GM23338 (cell line): ENCODE measurements at regions not wholly inside any gene's neighbourhood (a gene's known extent, or its start where the extent isn't known, plus 50 kb on each side); places are given as distances from the start of the nearest gene placed in this dataset.

Experiments
- ATAC-seq: fragments of 200-7000 bp; cut with Tn5 transposase; 3 replicates; pipeline ENCODE4 v1.9.1; 2020
- DNase-seq: peaks from one replicate; pipeline ENCODE4 v3.0.0-alpha.2; 2015; ENCODE audit warnings: low spot score
- H2AFZ ChIP-seq: fragments of 200-600 bp; sonication (generic); 2 replicates; pipeline ENCODE4 v1.8.0; 2016; ENCODE audit warnings: antibody characterized with exemption, mild to moderate bottlenecking, moderate library complexity
- H3F3A ChIP-seq: fragments of 200-600 bp; sonication (generic); replicated peaks from 2 replicates; pipeline ENCODE4 v1.8.0; 2017; ENCODE audit warnings: antibody characterized with exemption, mixed run types, low read depth
- H3K27ac ChIP-seq: fragments of 200-600 bp; sonication (generic); 2 replicates; pipeline ENCODE4 v1.6.1; 2016; ENCODE audit warnings: low read depth
- H3K27me3 ChIP-seq: fragments of 200-600 bp; sonication (generic); 2 replicates; pipeline ENCODE4 v1.8.0; 2016; ENCODE audit warnings: mild to moderate bottlenecking, mixed run types, moderate library complexity; ENCODE audit not compliant: insufficient read depth
- H3K36me3 ChIP-seq: fragments of 200-600 bp; sonication (generic); 2 replicates; pipeline ENCODE4 v1.8.0; 2016; ENCODE audit warnings: mild to moderate bottlenecking; ENCODE audit not compliant: insufficient read depth
- H3K4me1 ChIP-seq: fragments of 200-600 bp; sonication (generic); 2 replicates; pipeline ENCODE4 v1.8.0; 2016; ENCODE audit warnings: mild to moderate bottlenecking, moderate library complexity; ENCODE audit not compliant: insufficient read depth
- H3K4me2 ChIP-seq: fragments of 200-600 bp; sonication (generic); 2 replicates; pipeline ENCODE4 v1.7.1; 2017; ENCODE audit warnings: mixed run types
- H3K4me3 ChIP-seq: fragments of 200-600 bp; sonication (generic); 2 replicates; pipeline ENCODE4 v1.6.1; 2016; ENCODE audit warnings: mixed run types
- H3K79me2 ChIP-seq: fragments of 200-600 bp; sonication (generic); replicated peaks from 2 replicates; pipeline ENCODE4 v1.8.0; 2017; ENCODE audit warnings: mild to moderate bottlenecking; ENCODE audit not compliant: insufficient read depth
- H3K9me2 ChIP-seq: fragments of 200-600 bp; sonication (generic); 2 replicates; pipeline ENCODE4 v1.8.0; 2017; ENCODE audit not compliant: insufficient read depth
- H4K20me1 ChIP-seq: fragments of 200-600 bp; sonication (generic); replicated peaks from 2 replicates; pipeline ENCODE4 v1.8.0; 2017; ENCODE audit warnings: mild to moderate bottlenecking; ENCODE audit not compliant: insufficient read depth
- H3K27ac Mint-ChIP-seq: 2 replicates; pipeline ENCODE4 v1.8.0; 2020; ENCODE audit warnings: inconsistent platforms, mild to moderate bottlenecking, moderate library complexity, mixed read lengths
- H3K27me3 Mint-ChIP-seq: 3 replicates; pipeline ENCODE4 v1.8.0; 2022; ENCODE audit warnings: low read depth, mild to moderate bottlenecking, moderate library complexity, mixed read lengths, inconsistent platforms; ENCODE audit not compliant: insufficient read depth, poor library complexity
- H3K36me3 Mint-ChIP-seq: 3 replicates; pipeline ENCODE4 v1.8.0; 2021; ENCODE audit warnings: low read depth, mild to moderate bottlenecking, inconsistent platforms, moderate library complexity, mixed read lengths
- H3K4me1 Mint-ChIP-seq: 3 replicates; pipeline ENCODE4 v1.8.0; 2020; ENCODE audit warnings: mild to moderate bottlenecking, inconsistent platforms, mixed read lengths
- H3K4me3 Mint-ChIP-seq: 3 replicates; pipeline ENCODE4 v1.8.0; 2021; ENCODE audit warnings: moderate library complexity, mild to moderate bottlenecking, inconsistent platforms, mixed read lengths
- H3K9me3 Mint-ChIP-seq: 3 replicates; pipeline ENCODE4 v1.8.0; 2020; ENCODE audit warnings: moderate library complexity, mild to moderate bottlenecking, inconsistent platforms, mixed read lengths
- EZH2 ChIP-seq: fragments of 200-600 bp; sonication (generic); IDR thresholded peaks from one replicate; pipeline ENCODE4 v1.8.0; 2017; ENCODE audit warnings: antibody characterized with exemption, mild to moderate bottlenecking, low read depth; ENCODE audit not compliant: unreplicated experiment
- EZH2phosphoT487 ChIP-seq: fragments of 200-600 bp; sonication (generic); IDR thresholded peaks from one replicate; pipeline ENCODE4 v1.8.1; 2018; ENCODE audit warnings: antibody characterized with exemption; ENCODE audit not compliant: unreplicated experiment
- JUNB ChIP-seq: IDR thresholded peaks from one replicate; pipeline ENCODE4 v1.6.1; 2016; ENCODE audit warnings: antibody characterized with exemption; ENCODE audit not compliant: unreplicated experiment
- NANOG ChIP-seq: IDR thresholded peaks from 2 replicates; pipeline ENCODE4 v1.6.1; 2016; ENCODE audit warnings: antibody characterized with exemption, borderline replicate concordance
- ZNF114 ChIP-seq: fragments of 250-450 bp; sonication (Bioruptor Pico); IDR thresholded peaks from 2 replicates; pipeline ENCODE4 v1.5.0; 2020; ENCODE audit warnings: mild to moderate bottlenecking, moderate library complexity
- ZNF331 ChIP-seq: fragments of 250-450 bp; sonication (Bioruptor Pico); IDR thresholded peaks from 2 replicates; pipeline ENCODE4 v1.5.0; 2020; ENCODE audit warnings: low read depth, mild to moderate bottlenecking, moderate library complexity
- ZNF462 ChIP-seq: fragments of 250-450 bp; sonication (Bioruptor Pico); IDR thresholded peaks from 2 replicates; pipeline ENCODE4 v1.5.0; 2020; ENCODE audit warnings: mild to moderate bottlenecking, moderate library complexity
- TF ChIP-seq, protein P1 (sequence below), 2 experiments: fragments of 200-600 bp in 1 of 2; sonication (generic) in 1 of 2; conservative IDR thresholded peaks; 2 replicates each; pipeline versions ENCODE4 v1.5.1 to v1.6.1; 2016 to 2017; ENCODE audit warnings: antibody characterized with exemption in 2 of 2, low read depth in 2 of 2, mild to moderate bottlenecking in 2 of 2, moderate library complexity in 1 of 2
- TF ChIP-seq, protein P2 (sequence below): IDR thresholded peaks from 2 replicates; pipeline ENCODE4 v1.6.1; 2016; ENCODE audit warnings: antibody characterized with exemption
- TF ChIP-seq, protein P3 (sequence below): IDR thresholded peaks from one replicate; pipeline ENCODE4 v1.6.1; 2018; ENCODE audit warnings: antibody characterized with exemption; ENCODE audit not compliant: unreplicated experiment

- TF ChIP-seq ZNF462 (no peak), EZH2 (no peak)
- TF ChIP-seq, protein P1, sequence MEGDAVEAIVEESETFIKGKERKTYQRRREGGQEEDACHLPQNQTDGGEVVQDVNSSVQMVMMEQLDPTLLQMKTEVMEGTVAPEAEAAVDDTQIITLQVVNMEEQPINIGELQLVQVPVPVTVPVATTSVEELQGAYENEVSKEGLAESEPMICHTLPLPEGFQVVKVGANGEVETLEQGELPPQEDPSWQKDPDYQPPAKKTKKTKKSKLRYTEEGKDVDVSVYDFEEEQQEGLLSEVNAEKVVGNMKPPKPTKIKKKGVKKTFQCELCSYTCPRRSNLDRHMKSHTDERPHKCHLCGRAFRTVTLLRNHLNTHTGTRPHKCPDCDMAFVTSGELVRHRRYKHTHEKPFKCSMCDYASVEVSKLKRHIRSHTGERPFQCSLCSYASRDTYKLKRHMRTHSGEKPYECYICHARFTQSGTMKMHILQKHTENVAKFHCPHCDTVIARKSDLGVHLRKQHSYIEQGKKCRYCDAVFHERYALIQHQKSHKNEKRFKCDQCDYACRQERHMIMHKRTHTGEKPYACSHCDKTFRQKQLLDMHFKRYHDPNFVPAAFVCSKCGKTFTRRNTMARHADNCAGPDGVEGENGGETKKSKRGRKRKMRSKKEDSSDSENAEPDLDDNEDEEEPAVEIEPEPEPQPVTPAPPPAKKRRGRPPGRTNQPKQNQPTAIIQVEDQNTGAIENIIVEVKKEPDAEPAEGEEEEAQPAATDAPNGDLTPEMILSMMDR (conservative IDR thresholded peaks at IDR 0.05; ENCODE audit: low read depth in 2 of 2): no peak
- TF ChIP-seq, protein P2, sequence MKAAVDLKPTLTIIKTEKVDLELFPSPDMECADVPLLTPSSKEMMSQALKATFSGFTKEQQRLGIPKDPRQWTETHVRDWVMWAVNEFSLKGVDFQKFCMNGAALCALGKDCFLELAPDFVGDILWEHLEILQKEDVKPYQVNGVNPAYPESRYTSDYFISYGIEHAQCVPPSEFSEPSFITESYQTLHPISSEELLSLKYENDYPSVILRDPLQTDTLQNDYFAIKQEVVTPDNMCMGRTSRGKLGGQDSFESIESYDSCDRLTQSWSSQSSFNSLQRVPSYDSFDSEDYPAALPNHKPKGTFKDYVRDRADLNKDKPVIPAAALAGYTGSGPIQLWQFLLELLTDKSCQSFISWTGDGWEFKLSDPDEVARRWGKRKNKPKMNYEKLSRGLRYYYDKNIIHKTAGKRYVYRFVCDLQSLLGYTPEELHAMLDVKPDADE: no peak
Observed at GRCh38 chr15:69865369-69865768, 232.3 kb downstream of the TLE3 start (continued).

GRCh38 chr15:69868756-69869155 lies 229.0 kb downstream of the TLE3 start:
- Mint-ChIP-seq H3K9me3 (peaks cover 8% of the 10 kb centered on the region; the same call in 2 of the 3 replicates), H3K36me3 (peaks cover 4% of the 10 kb centered on the region; the same call in 1 of the 3 replicates), H3K27me3 (peaks cover 10% of the 10 kb centered on the region), H3K4me1 (no peaks in the 10 kb centered on the region; the same call in 2 of the 3 replicates), H3K27ac (no peak overlapping the region), H3K4me3 (no peak overlapping the region)
- Histone ChIP-seq H3K4me1 (no peaks in the 10 kb centered on the region), H3K27me3 (no peaks in the 10 kb centered on the region), H3K4me3 (no peak overlapping the region), H3K4me2 (no peak overlapping the region), H4K20me1 (no peaks in the 10 kb centered on the region), H2AFZ (no peak overlapping the region), H3K79me2 (no peaks in the 10 kb centered on the region), H3K9me2 (0 out of 2 replicates have a peak, but pooled peaks cover 6% of the 10 kb centered on the region), H3K27ac (no peak overlapping the region), H3F3A (no peaks in the 10 kb centered on the region), H3K36me3 (no peaks in the 10 kb centered on the region)
- DNase-seq (no peak), ATAC-seq (no peak)
- TF ChIP-seq NANOG: no peak
- no peak for TF ChIP-seq ZNF114 (CRISPR knock-in tag)
- TF ChIP-seq, protein P3, sequence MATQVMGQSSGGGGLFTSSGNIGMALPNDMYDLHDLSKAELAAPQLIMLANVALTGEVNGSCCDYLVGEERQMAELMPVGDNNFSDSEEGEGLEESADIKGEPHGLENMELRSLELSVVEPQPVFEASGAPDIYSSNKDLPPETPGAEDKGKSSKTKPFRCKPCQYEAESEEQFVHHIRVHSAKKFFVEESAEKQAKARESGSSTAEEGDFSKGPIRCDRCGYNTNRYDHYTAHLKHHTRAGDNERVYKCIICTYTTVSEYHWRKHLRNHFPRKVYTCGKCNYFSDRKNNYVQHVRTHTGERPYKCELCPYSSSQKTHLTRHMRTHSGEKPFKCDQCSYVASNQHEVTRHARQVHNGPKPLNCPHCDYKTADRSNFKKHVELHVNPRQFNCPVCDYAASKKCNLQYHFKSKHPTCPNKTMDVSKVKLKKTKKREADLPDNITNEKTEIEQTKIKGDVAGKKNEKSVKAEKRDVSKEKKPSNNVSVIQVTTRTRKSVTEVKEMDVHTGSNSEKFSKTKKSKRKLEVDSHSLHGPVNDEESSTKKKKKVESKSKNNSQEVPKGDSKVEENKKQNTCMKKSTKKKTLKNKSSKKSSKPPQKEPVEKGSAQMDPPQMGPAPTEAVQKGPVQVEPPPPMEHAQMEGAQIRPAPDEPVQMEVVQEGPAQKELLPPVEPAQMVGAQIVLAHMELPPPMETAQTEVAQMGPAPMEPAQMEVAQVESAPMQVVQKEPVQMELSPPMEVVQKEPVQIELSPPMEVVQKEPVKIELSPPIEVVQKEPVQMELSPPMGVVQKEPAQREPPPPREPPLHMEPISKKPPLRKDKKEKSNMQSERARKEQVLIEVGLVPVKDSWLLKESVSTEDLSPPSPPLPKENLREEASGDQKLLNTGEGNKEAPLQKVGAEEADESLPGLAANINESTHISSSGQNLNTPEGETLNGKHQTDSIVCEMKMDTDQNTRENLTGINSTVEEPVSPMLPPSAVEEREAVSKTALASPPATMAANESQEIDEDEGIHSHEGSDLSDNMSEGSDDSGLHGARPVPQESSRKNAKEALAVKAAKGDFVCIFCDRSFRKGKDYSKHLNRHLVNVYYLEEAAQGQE: no peak
- TF ChIP-seq, protein P1 (conservative IDR thresholded peaks at IDR 0.05; ENCODE audit: low read depth in 2 of 2): no peak
- TF ChIP-seq JUNB: no peak
- no peak for TF ChIP-seq EZH2phosphoT487
- TF ChIP-seq ZNF331: no peak
